ENCODE measurements at regions not wholly inside any gene's neighbourhood (a gene's known extent, or its start where the extent isn't known, plus 50 kb on each side); places are given as distances from the start of the nearest gene placed in this dataset.

DNA sequence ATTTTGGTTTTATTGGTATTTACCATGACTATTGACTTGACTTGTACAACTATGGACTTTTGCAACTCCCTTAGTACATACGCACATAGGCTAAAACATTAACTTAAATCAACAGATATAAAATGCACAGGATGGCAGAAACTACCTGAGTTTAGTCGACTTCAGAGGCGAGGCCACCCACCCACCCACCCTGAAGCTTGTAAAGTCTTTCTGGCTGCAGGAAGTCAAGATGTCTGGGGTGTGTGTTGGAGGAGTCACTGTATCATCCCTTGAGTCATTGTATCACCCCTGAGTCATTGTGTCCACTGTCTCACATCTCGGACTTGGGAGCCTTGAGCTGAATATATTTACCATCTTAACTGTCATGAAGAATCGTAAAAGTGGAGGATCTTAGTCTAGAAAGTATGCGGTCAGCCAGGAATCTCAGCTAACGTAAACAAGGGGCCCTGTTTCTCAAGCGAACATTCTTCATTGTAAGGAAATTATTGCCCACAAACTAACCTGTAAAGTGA, 140.0 kb upstream of the ST6GAL2 start:
- TF ChIP-seq, protein P1, sequence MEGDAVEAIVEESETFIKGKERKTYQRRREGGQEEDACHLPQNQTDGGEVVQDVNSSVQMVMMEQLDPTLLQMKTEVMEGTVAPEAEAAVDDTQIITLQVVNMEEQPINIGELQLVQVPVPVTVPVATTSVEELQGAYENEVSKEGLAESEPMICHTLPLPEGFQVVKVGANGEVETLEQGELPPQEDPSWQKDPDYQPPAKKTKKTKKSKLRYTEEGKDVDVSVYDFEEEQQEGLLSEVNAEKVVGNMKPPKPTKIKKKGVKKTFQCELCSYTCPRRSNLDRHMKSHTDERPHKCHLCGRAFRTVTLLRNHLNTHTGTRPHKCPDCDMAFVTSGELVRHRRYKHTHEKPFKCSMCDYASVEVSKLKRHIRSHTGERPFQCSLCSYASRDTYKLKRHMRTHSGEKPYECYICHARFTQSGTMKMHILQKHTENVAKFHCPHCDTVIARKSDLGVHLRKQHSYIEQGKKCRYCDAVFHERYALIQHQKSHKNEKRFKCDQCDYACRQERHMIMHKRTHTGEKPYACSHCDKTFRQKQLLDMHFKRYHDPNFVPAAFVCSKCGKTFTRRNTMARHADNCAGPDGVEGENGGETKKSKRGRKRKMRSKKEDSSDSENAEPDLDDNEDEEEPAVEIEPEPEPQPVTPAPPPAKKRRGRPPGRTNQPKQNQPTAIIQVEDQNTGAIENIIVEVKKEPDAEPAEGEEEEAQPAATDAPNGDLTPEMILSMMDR (conservative IDR thresholded peaks at IDR 0.05): no peak
- no peak for TF ChIP-seq EZH2 (IDR thresholded peaks at IDR 0.05; ENCODE audit: low read depth)
